ENCODE measurements at regions not wholly inside any gene's neighbourhood (a gene's known extent, or its start where the extent isn't known, plus 50 kb on each side); places are given as distances from the start of the nearest gene placed in this dataset.

- 95 to 100% methylated on average over 1 to 2 of the region's 2 CpGs for WGBS, 2 donors (ENCODE audit: low coverage in 1 of 2)
- TF ChIP-seq POLR2AphosphoS5 (IDR thresholded peaks at IDR 0.05) = no peak
- TF ChIP-seq POLR2A (IDR thresholded peaks at IDR 0.05) = no peak
- TF ChIP-seq, protein P1, sequence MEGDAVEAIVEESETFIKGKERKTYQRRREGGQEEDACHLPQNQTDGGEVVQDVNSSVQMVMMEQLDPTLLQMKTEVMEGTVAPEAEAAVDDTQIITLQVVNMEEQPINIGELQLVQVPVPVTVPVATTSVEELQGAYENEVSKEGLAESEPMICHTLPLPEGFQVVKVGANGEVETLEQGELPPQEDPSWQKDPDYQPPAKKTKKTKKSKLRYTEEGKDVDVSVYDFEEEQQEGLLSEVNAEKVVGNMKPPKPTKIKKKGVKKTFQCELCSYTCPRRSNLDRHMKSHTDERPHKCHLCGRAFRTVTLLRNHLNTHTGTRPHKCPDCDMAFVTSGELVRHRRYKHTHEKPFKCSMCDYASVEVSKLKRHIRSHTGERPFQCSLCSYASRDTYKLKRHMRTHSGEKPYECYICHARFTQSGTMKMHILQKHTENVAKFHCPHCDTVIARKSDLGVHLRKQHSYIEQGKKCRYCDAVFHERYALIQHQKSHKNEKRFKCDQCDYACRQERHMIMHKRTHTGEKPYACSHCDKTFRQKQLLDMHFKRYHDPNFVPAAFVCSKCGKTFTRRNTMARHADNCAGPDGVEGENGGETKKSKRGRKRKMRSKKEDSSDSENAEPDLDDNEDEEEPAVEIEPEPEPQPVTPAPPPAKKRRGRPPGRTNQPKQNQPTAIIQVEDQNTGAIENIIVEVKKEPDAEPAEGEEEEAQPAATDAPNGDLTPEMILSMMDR (IDR thresholded peaks at IDR 0.05) = no peak
- no peak for TF ChIP-seq EP300 (IDR thresholded peaks at IDR 0.05; ENCODE audit: low read depth)
- no peak for DNase-seq
- intact Hi-C loops (cut with DNase I; ENCODE audit: low total_unique reads) (no loop called here), in situ Hi-C loops (cut with MboI; ENCODE audit: low pct_ligation_motif_present in 1 of 4, low pct_unique_long_range_greater_than_20kb in 1 of 4, low sequenced_read_pairs in 3 of 4) (no loop called here)
- Histone ChIP-seq H3K27ac (no peak overlapping the region), H3K9me3 (no peaks in the 10 kb centered on the region), H3K4me1 (no peaks in the 10 kb centered on the region), H3K36me3 (no peaks in the 10 kb centered on the region), H3K27me3 (no peaks in the 10 kb centered on the region), H3K4me3 (no peak overlapping the region)
Observed at GRCh38 chr3:8106921-8107320, 394.7 kb upstream of the LMCD1 start.

- Histone ChIP-seq H3K4me1 (no peaks in the 10 kb centered on the region), H3K27me3 (no peaks in the 10 kb centered on the region), H3K9me3 (no peaks in the 10 kb centered on the region), H3K36me3 (no peaks in the 10 kb centered on the region), H3K4me3 (peak overlapping the region in 1 of 4 donors; percentile 6), H3K27ac (no peak overlapping the region)
- TF ChIP-seq, protein P1 (IDR thresholded peaks at IDR 0.05) = peak; percentile 57 to 74 (median 69)
- no peak for TF ChIP-seq EP300 (IDR thresholded peaks at IDR 0.05; ENCODE audit: low read depth)
- TF ChIP-seq POLR2AphosphoS5 (IDR thresholded peaks at IDR 0.05) = no peak
- TF ChIP-seq POLR2A (IDR thresholded peaks at IDR 0.05) = no peak
- in situ Hi-C loops (cut with MboI; ENCODE audit: low pct_ligation_motif_present in 1 of 4, low pct_unique_long_range_greater_than_20kb in 1 of 4, low sequenced_read_pairs in 3 of 4) = no loop called here
- DNase-seq = peak; percentile 36
- 26 to 27% methylated on average over 5 to 14 of the region's 14 CpGs for WGBS, 2 donors (ENCODE audit: low coverage in 1 of 2)
- intact Hi-C loops (cut with DNase I; ENCODE audit: low total_unique reads) = no loop called here
Observed at GRCh38 chr3:8110966-8111798, 390.4 kb upstream of the LMCD1 start.

- H3K4me3 ChIP-seq = no peak overlapping the region
- in situ Hi-C loops (cut with MboI; ENCODE audit: low pct_ligation_motif_present in 1 of 4, low pct_unique_long_range_greater_than_20kb in 1 of 4, low sequenced_read_pairs in 3 of 4) = no loop called here
- no peak for DNase-seq
- H3K27me3 ChIP-seq = no peaks in the 10 kb centered on the region
- H3K9me3 ChIP-seq = no peaks in the 10 kb centered on the region
- WGBS, 2 donors (ENCODE audit: low coverage in 1 of 2) = 56 to 82% methylated on average over 3 to 7 of the region's 7 CpGs
- H3K36me3 ChIP-seq = no peaks in the 10 kb centered on the region
- TF ChIP-seq EP300 (IDR thresholded peaks at IDR 0.05; ENCODE audit: low read depth) = no peak
- TF ChIP-seq, protein P1 (IDR thresholded peaks at IDR 0.05) = no peak
- TF ChIP-seq POLR2A (IDR thresholded peaks at IDR 0.05) = no peak
- no peak for TF ChIP-seq POLR2AphosphoS5 (IDR thresholded peaks at IDR 0.05)
- H3K4me1 ChIP-seq = no peaks in the 10 kb centered on the region
- intact Hi-C loops (cut with DNase I; ENCODE audit: low total_unique reads) = no loop called here
- no peak overlapping the region for H3K27ac ChIP-seq
Observed at GRCh38 chr3:8112587-8112986, 389.0 kb upstream of the LMCD1 start.

DNA sequence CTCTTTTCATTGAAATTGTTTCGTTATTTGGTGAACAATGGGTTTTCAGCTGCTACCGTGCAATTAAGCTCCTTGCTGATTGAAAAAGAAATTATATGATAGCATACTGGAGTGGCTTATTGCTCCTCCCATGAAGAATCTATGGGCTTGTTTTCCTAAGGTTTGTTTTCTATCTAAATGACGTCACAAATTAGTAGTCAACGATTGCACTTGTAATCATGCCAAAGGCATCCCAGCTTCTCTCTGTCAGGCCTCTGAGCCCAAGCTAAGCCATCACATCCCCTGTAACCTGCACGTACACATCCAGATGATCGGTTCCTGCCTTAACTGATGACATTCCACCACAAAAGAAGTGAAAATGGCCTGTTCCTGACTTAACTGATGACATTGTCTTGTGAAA is 388.0 kb upstream of the LMCD1 start:
- Histone ChIP-seq H3K4me3 (no peak overlapping the region), H3K27ac (no peak overlapping the region), H3K27me3 (no peaks in the 10 kb centered on the region), H3K9me3 (peaks cover 7 to 8% of the 10 kb centered on the region in 2 donors), H3K36me3 (no peaks in the 10 kb centered on the region), H3K4me1 (no peaks in the 10 kb centered on the region)
- DNase-seq = no peak
- TF ChIP-seq EP300 (IDR thresholded peaks at IDR 0.05; ENCODE audit: low read depth) (no peak), POLR2A (IDR thresholded peaks at IDR 0.05) (no peak), POLR2AphosphoS5 (IDR thresholded peaks at IDR 0.05) (no peak)
- TF ChIP-seq, protein P1 (IDR thresholded peaks at IDR 0.05) = no peak
- intact Hi-C loops (cut with DNase I; ENCODE audit: low total_unique reads) (no loop called here), in situ Hi-C loops (cut with MboI; ENCODE audit: low pct_ligation_motif_present in 1 of 4, low pct_unique_long_range_greater_than_20kb in 1 of 4, low sequenced_read_pairs in 3 of 4) (no loop called here)
- WGBS, 2 donors (ENCODE audit: low coverage in 1 of 2) = 70 to 71% methylated on average over 3 to 6 of the region's 6 CpGs
